K562 (cell line): ENCODE measurements at regions not wholly inside any gene's neighbourhood (a gene's known extent, or its start where the extent isn't known, plus 50 kb on each side); places are given as distances from the start of the nearest gene placed in this dataset.

Experiments
- POLR2AphosphoS5 ChIP-seq: IDR thresholded peaks from 2 replicates; pipeline ENCODE4 v1.6.1; 2011; ENCODE audit warnings: mild to moderate bottlenecking, low read depth, low read length, moderate library complexity; ENCODE audit not compliant: control insufficient read depth, insufficient read depth
- TAF15 ChIP-seq: fragments of 200-400 bp; formaldehyde crosslinking; IDR thresholded peaks from 2 replicates; pipeline ENCODE4 v1.6.1; 2017; ENCODE audit warnings: mild to moderate bottlenecking, low read depth, low read length, moderate library complexity
- TF ChIP-seq, protein P1 (sequence below), 3 experiments: IDR thresholded peaks in 2 of 3; conservative IDR thresholded peaks in 1 of 3; 2 replicates each; pipeline ENCODE4 v1.5.1; 2011 to 2012; ENCODE audit warnings: low read length in 3 of 3, mild to moderate bottlenecking in 3 of 3, control low read depth in 2 of 3, improper control_type of control experiment in 1 of 3, inconsistent platforms in 1 of 3, low read depth in 1 of 3, mixed read lengths in 1 of 3, moderate library complexity in 1 of 3; ENCODE audit not compliant: insufficient read depth in 2 of 3

DNA sequence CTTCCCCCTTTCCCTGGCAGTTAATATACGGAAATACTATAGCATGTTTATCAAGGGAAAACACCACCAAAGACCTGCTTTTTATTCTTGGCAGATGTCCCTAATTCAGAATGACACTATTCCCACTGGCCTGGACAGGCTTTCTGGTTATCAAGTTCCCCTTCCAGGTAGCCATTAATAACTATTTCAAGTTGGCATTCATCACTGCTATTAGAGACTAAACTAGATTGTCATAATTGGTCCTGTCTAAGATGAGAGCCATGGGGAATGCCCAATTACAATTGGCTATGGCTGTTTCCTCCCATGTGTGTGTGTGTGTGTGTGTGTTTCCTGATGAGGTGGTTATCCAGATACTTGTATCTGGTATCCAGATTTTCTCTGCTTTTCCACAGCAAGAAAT lies 608.1 kb downstream of the SQOR start:
- TF ChIP-seq, protein P1, sequence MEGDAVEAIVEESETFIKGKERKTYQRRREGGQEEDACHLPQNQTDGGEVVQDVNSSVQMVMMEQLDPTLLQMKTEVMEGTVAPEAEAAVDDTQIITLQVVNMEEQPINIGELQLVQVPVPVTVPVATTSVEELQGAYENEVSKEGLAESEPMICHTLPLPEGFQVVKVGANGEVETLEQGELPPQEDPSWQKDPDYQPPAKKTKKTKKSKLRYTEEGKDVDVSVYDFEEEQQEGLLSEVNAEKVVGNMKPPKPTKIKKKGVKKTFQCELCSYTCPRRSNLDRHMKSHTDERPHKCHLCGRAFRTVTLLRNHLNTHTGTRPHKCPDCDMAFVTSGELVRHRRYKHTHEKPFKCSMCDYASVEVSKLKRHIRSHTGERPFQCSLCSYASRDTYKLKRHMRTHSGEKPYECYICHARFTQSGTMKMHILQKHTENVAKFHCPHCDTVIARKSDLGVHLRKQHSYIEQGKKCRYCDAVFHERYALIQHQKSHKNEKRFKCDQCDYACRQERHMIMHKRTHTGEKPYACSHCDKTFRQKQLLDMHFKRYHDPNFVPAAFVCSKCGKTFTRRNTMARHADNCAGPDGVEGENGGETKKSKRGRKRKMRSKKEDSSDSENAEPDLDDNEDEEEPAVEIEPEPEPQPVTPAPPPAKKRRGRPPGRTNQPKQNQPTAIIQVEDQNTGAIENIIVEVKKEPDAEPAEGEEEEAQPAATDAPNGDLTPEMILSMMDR (IDR thresholded peaks at IDR 0.05 in 2 of 3, conservative IDR thresholded peaks at IDR 0.05 in 1 of 3; ENCODE audit: insufficient read depth in 2 of 3, low read depth in 1 of 3, low read length in 3 of 3) = no peak
- TF ChIP-seq TAF15 (no peak), POLR2AphosphoS5 (no peak)
